COR-L47 (cell line): ENCODE measurements at regions not wholly inside any gene's neighbourhood (a gene's known extent, or its start where the extent isn't known, plus 50 kb on each side); places are given as distances from the start of the nearest gene placed in this dataset.

Experiments used
- DNase-seq: peaks from one replicate; lab custom pipeline; 2025; lab: John Stamatoyannopoulos, UW

- DNase-seq: peak; percentile 82
These were observed 52.9 kb upstream of the HPF1 start for GRCh38 chr4:169810325-169811323.

- DNase-seq: no peak
These were observed 50.3 kb upstream of the HPF1 start for GRCh38 chr4:169807934-169808509.
